ENCODE measurements at regions not wholly inside any gene's neighbourhood (a gene's known extent, or its start where the extent isn't known, plus 50 kb on each side); places are given as distances from the start of the nearest gene placed in this dataset.

DNA sequence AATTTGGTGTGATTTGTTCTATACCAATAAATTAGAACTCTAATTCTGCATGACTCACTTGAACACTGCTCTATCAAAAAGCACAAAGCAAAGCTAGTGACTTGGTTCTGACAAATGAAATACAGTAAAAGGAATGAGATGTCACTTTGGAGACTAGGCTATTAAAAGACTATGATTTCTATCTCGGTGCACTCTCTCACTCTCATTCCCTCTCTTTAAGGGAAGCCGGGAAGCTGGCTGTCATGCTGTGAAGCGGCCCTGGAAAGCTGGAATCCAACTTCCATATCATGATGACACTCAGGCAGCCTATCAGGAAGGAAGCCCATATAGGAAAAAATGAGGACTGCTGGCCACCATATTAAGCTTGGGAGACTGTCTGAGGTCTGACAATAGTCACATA is 590.1 kb upstream of the CBLB start:
- TF ChIP-seq, protein P1, sequence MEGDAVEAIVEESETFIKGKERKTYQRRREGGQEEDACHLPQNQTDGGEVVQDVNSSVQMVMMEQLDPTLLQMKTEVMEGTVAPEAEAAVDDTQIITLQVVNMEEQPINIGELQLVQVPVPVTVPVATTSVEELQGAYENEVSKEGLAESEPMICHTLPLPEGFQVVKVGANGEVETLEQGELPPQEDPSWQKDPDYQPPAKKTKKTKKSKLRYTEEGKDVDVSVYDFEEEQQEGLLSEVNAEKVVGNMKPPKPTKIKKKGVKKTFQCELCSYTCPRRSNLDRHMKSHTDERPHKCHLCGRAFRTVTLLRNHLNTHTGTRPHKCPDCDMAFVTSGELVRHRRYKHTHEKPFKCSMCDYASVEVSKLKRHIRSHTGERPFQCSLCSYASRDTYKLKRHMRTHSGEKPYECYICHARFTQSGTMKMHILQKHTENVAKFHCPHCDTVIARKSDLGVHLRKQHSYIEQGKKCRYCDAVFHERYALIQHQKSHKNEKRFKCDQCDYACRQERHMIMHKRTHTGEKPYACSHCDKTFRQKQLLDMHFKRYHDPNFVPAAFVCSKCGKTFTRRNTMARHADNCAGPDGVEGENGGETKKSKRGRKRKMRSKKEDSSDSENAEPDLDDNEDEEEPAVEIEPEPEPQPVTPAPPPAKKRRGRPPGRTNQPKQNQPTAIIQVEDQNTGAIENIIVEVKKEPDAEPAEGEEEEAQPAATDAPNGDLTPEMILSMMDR (conservative IDR thresholded peaks at IDR 0.05 in 1 of 2, IDR thresholded peaks at IDR 0.05 in 1 of 2; ENCODE audit: extremely low read depth in 1 of 2, insufficient read depth in 1 of 2, low read depth in 1 of 2, low read length in 2 of 2), result no peak
- TF ChIP-seq EZH2 (IDR thresholded peaks at IDR 0.05; ENCODE audit: borderline replicate concordance, low read length), result no peak

All from mammary epithelial cell (primary cell).